ENCODE measurements at regions not wholly inside any gene's neighbourhood (a gene's known extent, or its start where the extent isn't known, plus 50 kb on each side); places are given as distances from the start of the nearest gene placed in this dataset.

DNA sequence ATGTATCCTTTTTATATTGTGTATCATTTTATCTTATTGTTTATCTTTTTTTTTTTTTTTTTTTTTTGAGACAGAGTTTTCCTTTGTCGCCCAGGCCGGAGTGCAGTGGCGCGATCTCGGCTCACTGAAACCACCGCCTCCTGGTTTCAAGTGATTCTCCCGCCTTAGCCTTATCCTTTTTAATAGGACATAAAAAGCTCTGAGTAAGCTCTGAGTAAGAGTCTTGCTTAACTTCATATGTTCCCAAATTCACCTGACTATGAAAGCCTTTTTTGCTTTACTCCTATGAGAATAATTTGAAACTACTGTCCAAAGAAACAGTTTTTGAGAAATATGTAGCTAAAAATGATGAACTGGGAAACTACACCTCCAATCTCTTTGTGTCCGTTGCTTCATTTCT is 525.5 kb downstream of the IRS1 start:
- no TSS peak for BruUV-seq (replicated peaks)
- ChIA-PET POLR2A (ENCODE audit: low non-redundant PET) (no interaction called here), CTCF (no interaction called here)
- H3K9me3 ChIP-seq (ENCODE audit: low read depth, low read length, poor library complexity, severe bottlenecking), result no peaks in the 10 kb centered on the region
- H3K27ac ChIP-seq (ENCODE audit: low read depth, low read length, poor library complexity, severe bottlenecking), result no peak overlapping the region
- intact Hi-C loops (cut with micrococcal nuclease; ENCODE audit: unreplicated experiment), result no loop called here
- H3K4me1 ChIP-seq (ENCODE audit: insufficient read depth, low read length, poor library complexity, severe bottlenecking), result no peaks in the 10 kb centered on the region
- H3K27me3 ChIP-seq (replicated peaks; ENCODE audit: insufficient read depth, low read depth, low read length, poor library complexity), result no peaks in the 10 kb centered on the region
- TF ChIP-seq, protein P1, sequence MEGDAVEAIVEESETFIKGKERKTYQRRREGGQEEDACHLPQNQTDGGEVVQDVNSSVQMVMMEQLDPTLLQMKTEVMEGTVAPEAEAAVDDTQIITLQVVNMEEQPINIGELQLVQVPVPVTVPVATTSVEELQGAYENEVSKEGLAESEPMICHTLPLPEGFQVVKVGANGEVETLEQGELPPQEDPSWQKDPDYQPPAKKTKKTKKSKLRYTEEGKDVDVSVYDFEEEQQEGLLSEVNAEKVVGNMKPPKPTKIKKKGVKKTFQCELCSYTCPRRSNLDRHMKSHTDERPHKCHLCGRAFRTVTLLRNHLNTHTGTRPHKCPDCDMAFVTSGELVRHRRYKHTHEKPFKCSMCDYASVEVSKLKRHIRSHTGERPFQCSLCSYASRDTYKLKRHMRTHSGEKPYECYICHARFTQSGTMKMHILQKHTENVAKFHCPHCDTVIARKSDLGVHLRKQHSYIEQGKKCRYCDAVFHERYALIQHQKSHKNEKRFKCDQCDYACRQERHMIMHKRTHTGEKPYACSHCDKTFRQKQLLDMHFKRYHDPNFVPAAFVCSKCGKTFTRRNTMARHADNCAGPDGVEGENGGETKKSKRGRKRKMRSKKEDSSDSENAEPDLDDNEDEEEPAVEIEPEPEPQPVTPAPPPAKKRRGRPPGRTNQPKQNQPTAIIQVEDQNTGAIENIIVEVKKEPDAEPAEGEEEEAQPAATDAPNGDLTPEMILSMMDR (conservative IDR thresholded peaks at IDR 0.05; ENCODE audit: low read depth, low read length), result no peak
- TF ChIP-seq EZH2 (IDR thresholded peaks at IDR 0.05; ENCODE audit: borderline replicate concordance, low read depth, low read length, poor library complexity, severe bottlenecking), result no peak
- no peak overlapping the region for H3K4me3 ChIP-seq (ENCODE audit: low read depth, low read length, poor library complexity, severe bottlenecking)
- no peaks in the 10 kb centered on the region for H3K36me3 ChIP-seq (ENCODE audit: insufficient read depth, low read length, poor library complexity, severe bottlenecking)
- no peak for DNase-seq (ENCODE audit: low spot score)

DNA sequence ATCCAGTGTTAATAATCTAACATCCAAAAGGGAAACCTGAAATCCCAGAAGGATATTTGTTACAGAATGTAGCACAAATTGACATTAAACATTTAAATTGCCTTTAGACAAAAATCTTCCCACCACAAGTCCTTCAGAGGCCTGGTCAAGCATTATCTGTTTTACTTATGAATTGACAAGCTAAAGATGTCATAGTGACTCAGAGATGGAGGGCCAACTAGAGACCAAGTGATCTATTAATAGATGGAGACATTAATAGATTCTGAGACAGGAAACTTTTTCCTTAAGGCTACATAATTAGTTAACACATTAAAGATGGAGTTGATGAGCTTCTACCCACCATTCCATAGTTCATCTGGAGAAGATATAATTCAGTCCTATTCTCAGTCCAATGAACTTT is 526.2 kb downstream of the IRS1 start:
- intact Hi-C loops (cut with micrococcal nuclease; ENCODE audit: unreplicated experiment), result no loop called here
- no peaks in the 10 kb centered on the region for H3K4me1 ChIP-seq (ENCODE audit: insufficient read depth, low read length, poor library complexity, severe bottlenecking)
- H3K27me3 ChIP-seq (replicated peaks; ENCODE audit: insufficient read depth, low read depth, low read length, poor library complexity), result no peaks in the 10 kb centered on the region
- H3K4me3 ChIP-seq (ENCODE audit: low read depth, low read length, poor library complexity, severe bottlenecking), result no peak overlapping the region
- no peak overlapping the region for H3K27ac ChIP-seq (ENCODE audit: low read depth, low read length, poor library complexity, severe bottlenecking)
- H3K36me3 ChIP-seq (ENCODE audit: insufficient read depth, low read length, poor library complexity, severe bottlenecking), result no peaks in the 10 kb centered on the region
- DNase-seq (ENCODE audit: low spot score), result no peak
- POLR2A ChIA-PET (ENCODE audit: low non-redundant PET), result no interaction called here
- CTCF ChIA-PET, result no interaction called here
- TF ChIP-seq, protein P1 (conservative IDR thresholded peaks at IDR 0.05; ENCODE audit: low read depth, low read length), result no peak
- TF ChIP-seq EZH2 (IDR thresholded peaks at IDR 0.05; ENCODE audit: borderline replicate concordance, low read depth, low read length, poor library complexity, severe bottlenecking), result no peak
- no peaks in the 10 kb centered on the region for H3K9me3 ChIP-seq (ENCODE audit: low read depth, low read length, poor library complexity, severe bottlenecking)
- BruUV-seq (replicated peaks), result no TSS peak

DNA sequence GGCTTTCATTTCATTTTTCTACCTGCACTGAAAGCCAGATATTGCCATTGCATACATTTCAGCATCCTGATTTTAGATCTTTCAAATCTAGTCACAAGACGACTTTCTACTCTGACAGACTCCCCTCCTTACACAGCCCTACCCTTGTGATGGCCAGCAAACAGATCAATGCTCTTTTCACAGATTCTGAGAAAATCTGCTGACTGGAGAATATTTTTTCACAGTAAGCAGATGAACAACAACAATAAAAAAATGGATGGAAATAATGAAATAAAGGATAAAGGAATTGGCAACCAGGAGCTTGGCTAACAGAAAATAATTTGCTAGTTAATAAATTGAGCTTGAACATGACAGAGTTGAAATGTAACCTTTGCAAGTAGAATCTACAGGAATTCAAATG is 527.2 kb downstream of the IRS1 start:
- ChIA-PET POLR2A (ENCODE audit: low non-redundant PET) (interaction anchor here (0.6 kb wide), 1 partner anchor 460 kb away, joined by 3 read pairs; no protein-coding TSS in a partner anchor), CTCF (no interaction called here)
- TF ChIP-seq EZH2 (IDR thresholded peaks at IDR 0.05; ENCODE audit: borderline replicate concordance, low read depth, low read length, poor library complexity, severe bottlenecking), result no peak
- TF ChIP-seq, protein P1 (conservative IDR thresholded peaks at IDR 0.05; ENCODE audit: low read depth, low read length), result no peak
- H3K36me3 ChIP-seq (ENCODE audit: insufficient read depth, low read length, poor library complexity, severe bottlenecking), result no peaks in the 10 kb centered on the region
- H3K4me1 ChIP-seq (ENCODE audit: insufficient read depth, low read length, poor library complexity, severe bottlenecking), result no peaks in the 10 kb centered on the region
- no peaks in the 10 kb centered on the region for H3K9me3 ChIP-seq (ENCODE audit: low read depth, low read length, poor library complexity, severe bottlenecking)
- no peak overlapping the region for H3K27ac ChIP-seq (ENCODE audit: low read depth, low read length, poor library complexity, severe bottlenecking)
- no peak for DNase-seq (ENCODE audit: low spot score)
- H3K27me3 ChIP-seq (replicated peaks; ENCODE audit: insufficient read depth, low read depth, low read length, poor library complexity), result no peaks in the 10 kb centered on the region
- no peak overlapping the region for H3K4me3 ChIP-seq (ENCODE audit: low read depth, low read length, poor library complexity, severe bottlenecking)
- intact Hi-C loops (cut with micrococcal nuclease; ENCODE audit: unreplicated experiment), result no loop called here
- no TSS peak for BruUV-seq (replicated peaks)

All from A673 (cell line).